Omental fat pad (tissue), 3 donors: ENCODE measurements at regions not wholly inside any gene's neighbourhood (a gene's known extent, or its start where the extent isn't known, plus 50 kb on each side); places are given as distances from the start of the nearest gene placed in this dataset.

ENCODE experiments used
- ATAC-seq: fragments of 150-250 bp; one replicate; pipeline ENCODE4 v1.9.1; 2016; ENCODE audit warnings: mild to moderate bottlenecking, moderate library complexity; ENCODE audit not compliant: low FRiP score
- DNase-seq: peaks from one replicate; pipeline ENCODE4 v3.0.0-alpha.2; 2019; ENCODE audit warnings: low spot score
- CTCF ChIP-seq, 3 donors: fragments of 450-650 bp; IDR thresholded peaks; one replicate each; pipeline ENCODE4 v1.5.1; 2016 to 2017; ENCODE audit warnings: antibody characterized with exemption in 3 of 3, mild to moderate bottlenecking in 3 of 3, moderate library complexity in 2 of 3

- DNase-seq (no peak), ATAC-seq (no peak)
- no peak for TF ChIP-seq CTCF (IDR thresholded peaks at IDR 0.05)
These were observed 134.5 kb upstream of the AJAP1 start for GRCh38 chr1:4519954-4520353.

GRCh38 chr1:4523551-4523950 is 130.9 kb upstream of the AJAP1 start:
- no peak for TF ChIP-seq CTCF (IDR thresholded peaks at IDR 0.05)

GRCh38 chr1:4526747-4527146 is 127.7 kb upstream of the AJAP1 start:
- no peak for TF ChIP-seq CTCF (IDR thresholded peaks at IDR 0.05)
- no peak for ATAC-seq

More at GRCh38 chr1:4523551-4523950, 130.9 kb upstream of the AJAP1 start:
- DNase-seq (no peak), ATAC-seq (no peak)

GRCh38 chr1:4527819-4528218 is 126.6 kb upstream of the AJAP1 start:
- TF ChIP-seq CTCF (IDR thresholded peaks at IDR 0.05): no peak
- DNase-seq: no peak
- no peak for ATAC-seq

More at GRCh38 chr1:4526747-4527146, 127.7 kb upstream of the AJAP1 start:
- no peak for DNase-seq

- ATAC-seq (no peak), DNase-seq (no peak)
- TF ChIP-seq CTCF (IDR thresholded peaks at IDR 0.05): no peak
These were observed 125.8 kb upstream of the AJAP1 start for GRCh38 chr1:4528590-4528989.

GRCh38 chr1:4529446-4530165 is 124.8 kb upstream of the AJAP1 start:
- ATAC-seq: no peak
- TF ChIP-seq CTCF (IDR thresholded peaks at IDR 0.05): no peak
- DNase-seq: no peak

- DNase-seq: no peak
- no peak for ATAC-seq
- TF ChIP-seq CTCF (IDR thresholded peaks at IDR 0.05): no peak
These were observed 124.1 kb upstream of the AJAP1 start for GRCh38 chr1:4530166-4530785.
